B cell (primary cell): ENCODE measurements at regions not wholly inside any gene's neighbourhood (a gene's known extent, or its start where the extent isn't known, plus 50 kb on each side); places are given as distances from the start of the nearest gene placed in this dataset.

ENCODE experiments used
- ATAC-seq: fragments of 200-7000 bp; cut with Tn5 transposase; one replicate; pipeline ENCODE4 v1.10.0; 2021; ENCODE audit warnings: low read depth, mild to moderate bottlenecking, moderate number of reproducible peaks, moderate library complexity
- CTCF ChIA-PET: fragments of 350-600 bp; sonication (Branson Sonifier 250); formaldehyde crosslinking; loops from one replicate; lab custom pipeline; 2021; ENCODE audit warnings: antibody characterized with exemption, inconsistent platforms; lab: Charles Lee
- POLR2A ChIA-PET: fragments of 350-600 bp; sonication (Branson Sonifier 250); formaldehyde crosslinking; loops from one replicate; lab custom pipeline; 2021; ENCODE audit warnings: antibody characterized with exemption; lab: Charles Lee
- DNase-seq: peaks from one replicate; pipeline ENCODE4 v3.0.0; 2013
- H2AFZ ChIP-seq: 2 replicates; pipeline ENCODE4 v1.6.1; 2012; ENCODE audit warnings: mild to moderate bottlenecking, low read depth, low read length; ENCODE audit not compliant: insufficient read depth, poor library complexity, severe bottlenecking
- H3K27ac ChIP-seq, 2 donors: 1 replicate in 1 of 2; 2 replicates in 1 of 2; pipeline ENCODE4 v1.5.1; 2012 to 2013; ENCODE audit warnings: low read length in 2 of 2, mild to moderate bottlenecking in 2 of 2, moderate library complexity in 1 of 2
- H3K27me3 ChIP-seq, 4 experiments: fragments of 200-600 bp in 1 of 4; sonication (generic) in 1 of 4; replicated peaks in 1 of 4; 1 replicate in 2 of 4; 2 replicates in 2 of 4; pipeline versions ENCODE4 v1.6.1 to v1.7.0; 2013 to 2016; ENCODE audit warnings: low read length in 3 of 4, mild to moderate bottlenecking in 2 of 4, mixed read lengths in 1 of 4, moderate library complexity in 1 of 4; ENCODE audit not compliant: insufficient read depth in 4 of 4, control insufficient read depth in 3 of 4; ENCODE audit errors: control extremely low read depth in 1 of 4
- H3K36me3 ChIP-seq, 2 experiments: replicated peaks in 1 of 2; 1 replicate in 1 of 2; 2 replicates in 1 of 2; pipeline versions ENCODE4 v1.6.1 to v1.7.1; 2013; ENCODE audit warnings: low read length in 1 of 2; ENCODE audit not compliant: insufficient read depth in 2 of 2, control insufficient read depth in 1 of 2; ENCODE audit errors: control extremely low read depth in 1 of 2, extremely low read depth in 1 of 2
- H3K4me1 ChIP-seq, 2 donors: fragments of 200-600 bp in 1 of 2; sonication (generic) in 1 of 2; 1 replicate in 1 of 2; 2 replicates in 1 of 2; pipeline versions ENCODE4 v1.5.1 to v1.6.1; 2013 to 2017; ENCODE audit warnings: low read length in 2 of 2; ENCODE audit not compliant: control insufficient read depth in 2 of 2, insufficient read depth in 2 of 2
- H3K4me2 ChIP-seq: replicated peaks from 2 replicates; pipeline ENCODE3; 2012; ENCODE audit warnings: mild to moderate bottlenecking, low read depth, low read length; ENCODE audit not compliant: poor library complexity, severe bottlenecking
- H3K4me3 ChIP-seq, 5 experiments: fragments of 200-600 bp in 1 of 5; sonication (generic) in 1 of 5; 1 replicate in 3 of 5; 2 replicates in 2 of 5; pipeline versions ENCODE4 v1.5.1 to v1.7.0; 2011 to 2016; ENCODE audit warnings: low read length in 4 of 5, mild to moderate bottlenecking in 4 of 5, low read depth in 2 of 5, control low read depth in 1 of 5, moderate library complexity in 1 of 5; ENCODE audit not compliant: insufficient read depth in 1 of 5; ENCODE audit errors: control extremely low read depth in 1 of 5, extremely low read depth in 1 of 5
- H3K79me2 ChIP-seq: fragments of 200-600 bp; sonication (generic); one replicate; pipeline ENCODE4 v1.6.0; 2016; ENCODE audit warnings: low read length; ENCODE audit not compliant: control insufficient read depth, insufficient read depth
- H3K9ac ChIP-seq: fragments of 200-600 bp; sonication (generic); 2 replicates; pipeline ENCODE4 v1.6.1; 2017; ENCODE audit warnings: mild to moderate bottlenecking, low read length, moderate library complexity
- H3K9me3 ChIP-seq, 3 donors: one replicate each; pipeline versions ENCODE4 v1.6.1 to v1.7.1; 2013; ENCODE audit warnings: low read length in 2 of 3; ENCODE audit not compliant: control insufficient read depth in 2 of 3, insufficient read depth in 1 of 3; ENCODE audit errors: control extremely low read depth in 1 of 3
- H4K20me1 ChIP-seq: 2 replicates; pipeline ENCODE4 v1.6.0; 2012; ENCODE audit warnings: mild to moderate bottlenecking, low read length; ENCODE audit not compliant: insufficient read depth, control insufficient read depth, poor library complexity, severe bottlenecking
- H3K27ac Mint-ChIP-seq: one replicate; pipeline ENCODE4 v1.8.0; 2021; ENCODE audit warnings: mixed read lengths
- H3K27me3 Mint-ChIP-seq: one replicate; pipeline ENCODE4 v1.8.0; 2021; ENCODE audit warnings: mixed read lengths
- H3K4me1 Mint-ChIP-seq: one replicate; pipeline ENCODE4 v1.8.0; 2021; ENCODE audit warnings: mixed read lengths
- H3K4me3 Mint-ChIP-seq: one replicate; pipeline ENCODE4 v1.8.0; 2021; ENCODE audit warnings: mixed read lengths
- H3K9me3 Mint-ChIP-seq: one replicate; pipeline ENCODE4 v1.8.0; 2022; ENCODE audit warnings: mixed read lengths; ENCODE audit not compliant: insufficient read depth
- EZH2 ChIP-seq: IDR thresholded peaks from 2 replicates; pipeline ENCODE4 v1.6.1; 2012; ENCODE audit warnings: borderline replicate concordance, low read depth, mild to moderate bottlenecking, moderate library complexity, low read length; ENCODE audit not compliant: insufficient read depth, poor library complexity, severe bottlenecking
- WGBS: methylation state at CpG from one replicate; pipeline ENCODE4 v1.1.5; 2013; ENCODE audit warnings: missing lambda C conversion rate; ENCODE audit not compliant: insufficient coverage; 5-methylcytosine and 5-hydroxymethylcytosine counted together
- intact Hi-C: fragments of 100-400 bp; cut with micrococcal nuclease; formaldehyde crosslinking; loops from one replicate; pipeline ENCODE4 v1.10.0; 2022
- TF ChIP-seq, protein P1 (sequence below): fragments of 200-600 bp; IDR thresholded peaks from one replicate; pipeline ENCODE4 v1.8.0; 2022; ENCODE audit warnings: antibody characterized with exemption, mild to moderate bottlenecking

DNA sequence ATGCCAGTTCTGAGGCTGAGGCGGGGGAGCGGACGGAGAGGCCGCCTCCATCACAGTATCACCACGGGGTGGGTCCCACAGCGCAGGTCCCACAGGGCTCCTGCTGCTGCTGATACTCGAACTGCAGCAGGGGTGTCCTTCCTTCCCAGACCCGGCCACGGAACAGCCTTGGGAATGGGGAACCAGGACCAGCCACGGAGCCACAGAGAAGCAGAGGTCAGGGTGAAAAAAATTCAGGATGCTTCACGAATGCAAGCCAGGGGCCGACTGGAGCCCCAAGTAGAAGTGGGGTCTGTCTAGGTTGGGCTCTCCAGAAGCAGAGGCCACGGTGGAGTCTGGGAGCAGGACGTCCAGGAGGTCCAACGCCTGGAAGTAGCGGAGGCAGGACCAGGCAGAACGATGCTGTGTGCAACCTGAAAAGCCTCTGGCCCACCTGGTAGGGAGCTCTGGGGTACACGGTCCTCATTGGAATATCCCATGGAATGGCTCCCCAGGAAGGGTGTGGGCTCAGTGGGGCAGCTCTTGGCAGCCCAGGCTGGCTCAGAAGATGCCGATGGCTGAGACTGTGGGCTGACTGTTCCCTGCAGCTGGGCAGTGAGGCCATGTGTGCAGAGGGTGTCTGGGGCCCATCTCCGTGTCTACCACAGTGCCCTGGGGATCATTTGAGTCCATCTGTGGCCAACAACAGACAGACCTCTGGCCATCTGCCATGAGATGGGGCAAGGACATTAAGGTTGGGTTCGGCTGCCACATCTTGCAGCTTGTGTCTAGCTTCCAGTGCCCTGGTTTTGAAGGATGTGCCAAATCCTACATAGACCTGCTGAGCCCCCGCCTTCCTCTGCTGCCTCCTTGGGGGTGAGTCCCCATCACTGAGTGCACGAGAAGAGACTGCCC, 66.9 kb upstream of the FCN1 start:
- Histone ChIP-seq H3K9ac (no peak overlapping the region), H3K4me1 (no peaks in the 10 kb centered on the region), H3K79me2 (no peaks in the 10 kb centered on the region), H2AFZ (no peak overlapping the region), H3K4me3 (no peak overlapping the region), H3K27me3 (no peaks in the 10 kb centered on the region), H3K4me2 (no peak overlapping the region), H4K20me1 (no peaks in the 10 kb centered on the region), H3K27ac (no peak overlapping the region), H3K36me3 (no peaks in the 10 kb centered on the region), H3K9me3 (peaks cover 0 to 37% (median 2%) of the 10 kb centered on the region in 3 donors)
- intact Hi-C loops, result loop anchor here (5.0 kb wide), 1 partner anchor 287 kb away; no protein-coding TSS in a partner anchor
- ATAC-seq, result no peak
- no peak for DNase-seq
- POLR2A ChIA-PET, result no interaction called here
- 93% methylated on average over 22 of the region's 23 CpGs for WGBS
- CTCF ChIA-PET, result no interaction called here
- Mint-ChIP-seq H3K27ac (no peak overlapping the region), H3K9me3 (peaks cover 4% of the 10 kb centered on the region), H3K27me3 (peaks cover 8% of the 10 kb centered on the region), H3K4me3 (no peak overlapping the region), H3K4me1 (no peaks in the 10 kb centered on the region)
- no peak for TF ChIP-seq EZH2
- TF ChIP-seq, protein P1, sequence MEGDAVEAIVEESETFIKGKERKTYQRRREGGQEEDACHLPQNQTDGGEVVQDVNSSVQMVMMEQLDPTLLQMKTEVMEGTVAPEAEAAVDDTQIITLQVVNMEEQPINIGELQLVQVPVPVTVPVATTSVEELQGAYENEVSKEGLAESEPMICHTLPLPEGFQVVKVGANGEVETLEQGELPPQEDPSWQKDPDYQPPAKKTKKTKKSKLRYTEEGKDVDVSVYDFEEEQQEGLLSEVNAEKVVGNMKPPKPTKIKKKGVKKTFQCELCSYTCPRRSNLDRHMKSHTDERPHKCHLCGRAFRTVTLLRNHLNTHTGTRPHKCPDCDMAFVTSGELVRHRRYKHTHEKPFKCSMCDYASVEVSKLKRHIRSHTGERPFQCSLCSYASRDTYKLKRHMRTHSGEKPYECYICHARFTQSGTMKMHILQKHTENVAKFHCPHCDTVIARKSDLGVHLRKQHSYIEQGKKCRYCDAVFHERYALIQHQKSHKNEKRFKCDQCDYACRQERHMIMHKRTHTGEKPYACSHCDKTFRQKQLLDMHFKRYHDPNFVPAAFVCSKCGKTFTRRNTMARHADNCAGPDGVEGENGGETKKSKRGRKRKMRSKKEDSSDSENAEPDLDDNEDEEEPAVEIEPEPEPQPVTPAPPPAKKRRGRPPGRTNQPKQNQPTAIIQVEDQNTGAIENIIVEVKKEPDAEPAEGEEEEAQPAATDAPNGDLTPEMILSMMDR, result no peak

DNA sequence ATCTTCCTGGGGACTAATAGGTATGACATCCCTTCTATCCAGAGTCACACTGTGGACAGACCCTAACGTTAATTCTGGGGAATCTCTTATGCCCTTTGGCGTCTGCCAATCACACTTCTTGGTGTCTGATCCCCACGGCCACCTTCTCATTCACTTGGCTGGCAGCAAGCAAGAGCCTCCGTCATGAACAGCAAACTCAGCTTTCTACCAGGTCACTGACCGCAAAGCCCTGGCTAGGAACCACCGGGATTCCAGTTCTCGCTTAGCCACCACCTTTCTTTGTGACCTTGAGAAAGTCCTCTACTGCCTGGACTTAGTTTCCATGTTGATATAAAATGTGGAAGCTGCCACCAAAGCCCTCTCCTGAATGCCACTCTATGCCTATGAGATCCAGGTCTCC, 67.7 kb upstream of the FCN1 start:
- ChIA-PET POLR2A (no interaction called here), CTCF (no interaction called here)
- Histone ChIP-seq H3K79me2 (no peaks in the 10 kb centered on the region), H3K27me3 (no peaks in the 10 kb centered on the region), H3K4me3 (no peak overlapping the region), H2AFZ (no peak overlapping the region), H3K4me1 (no peaks in the 10 kb centered on the region), H3K9ac (no peak overlapping the region), H4K20me1 (no peaks in the 10 kb centered on the region), H3K9me3 (peaks cover 0 to 37% (median 2%) of the 10 kb centered on the region in 3 donors), H3K4me2 (no peak overlapping the region), H3K27ac (no peak overlapping the region), H3K36me3 (no peaks in the 10 kb centered on the region)
- Mint-ChIP-seq H3K4me3 (no peak overlapping the region), H3K4me1 (no peaks in the 10 kb centered on the region), H3K9me3 (peaks cover 4% of the 10 kb centered on the region), H3K27me3 (peaks cover 8% of the 10 kb centered on the region), H3K27ac (no peak overlapping the region)
- DNase-seq (no peak), ATAC-seq (no peak)
- TF ChIP-seq, protein P1, result no peak
- no peak for TF ChIP-seq EZH2
- WGBS, result 89% methylated on average over 5 of the region's 7 CpGs
- intact Hi-C loops, result no loop called here
